Panc1 (cell line): ENCODE measurements at regions not wholly inside any gene's neighbourhood (a gene's known extent, or its start where the extent isn't known, plus 50 kb on each side); places are given as distances from the start of the nearest gene placed in this dataset.

ENCODE experiments used
- TF ChIP-seq, protein P1 (sequence below): fragments of 450-650 bp; IDR thresholded peaks from 2 replicates; pipeline ENCODE4 v1.5.1; 2017; ENCODE audit warnings: mild to moderate bottlenecking
- TF ChIP-seq, protein P2 (sequence below), 2 experiments: IDR thresholded peaks; 2 replicates each; pipeline ENCODE4 v1.6.1; 2011 to 2012; ENCODE audit warnings: low read depth in 2 of 2, control low read depth in 1 of 2, low read length in 1 of 2, mild to moderate bottlenecking in 1 of 2, moderate library complexity in 1 of 2; ENCODE audit not compliant: insufficient read depth in 1 of 2

DNA sequence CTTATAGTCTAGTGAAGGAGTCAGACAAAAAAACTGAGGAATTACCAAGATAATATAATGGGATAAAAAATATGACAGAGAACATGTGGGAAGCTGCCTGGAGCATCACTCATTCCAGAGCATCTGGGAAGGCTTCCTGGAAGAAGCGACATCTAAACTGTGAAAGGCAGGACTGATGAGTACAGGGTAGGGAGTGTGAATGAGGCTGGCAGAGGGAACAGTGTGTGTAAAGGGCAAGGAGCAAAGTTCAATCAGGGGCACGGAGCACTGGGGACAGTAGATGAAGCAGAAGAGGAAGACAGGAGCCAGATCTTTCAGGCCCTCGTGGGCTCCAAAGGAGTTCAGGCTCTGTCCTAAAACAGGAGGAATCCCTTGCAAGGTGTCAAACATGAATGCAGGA is 55.8 kb upstream of the PRDM11 start:
- TF ChIP-seq, protein P1, sequence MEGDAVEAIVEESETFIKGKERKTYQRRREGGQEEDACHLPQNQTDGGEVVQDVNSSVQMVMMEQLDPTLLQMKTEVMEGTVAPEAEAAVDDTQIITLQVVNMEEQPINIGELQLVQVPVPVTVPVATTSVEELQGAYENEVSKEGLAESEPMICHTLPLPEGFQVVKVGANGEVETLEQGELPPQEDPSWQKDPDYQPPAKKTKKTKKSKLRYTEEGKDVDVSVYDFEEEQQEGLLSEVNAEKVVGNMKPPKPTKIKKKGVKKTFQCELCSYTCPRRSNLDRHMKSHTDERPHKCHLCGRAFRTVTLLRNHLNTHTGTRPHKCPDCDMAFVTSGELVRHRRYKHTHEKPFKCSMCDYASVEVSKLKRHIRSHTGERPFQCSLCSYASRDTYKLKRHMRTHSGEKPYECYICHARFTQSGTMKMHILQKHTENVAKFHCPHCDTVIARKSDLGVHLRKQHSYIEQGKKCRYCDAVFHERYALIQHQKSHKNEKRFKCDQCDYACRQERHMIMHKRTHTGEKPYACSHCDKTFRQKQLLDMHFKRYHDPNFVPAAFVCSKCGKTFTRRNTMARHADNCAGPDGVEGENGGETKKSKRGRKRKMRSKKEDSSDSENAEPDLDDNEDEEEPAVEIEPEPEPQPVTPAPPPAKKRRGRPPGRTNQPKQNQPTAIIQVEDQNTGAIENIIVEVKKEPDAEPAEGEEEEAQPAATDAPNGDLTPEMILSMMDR = no peak
- TF ChIP-seq, protein P2, sequence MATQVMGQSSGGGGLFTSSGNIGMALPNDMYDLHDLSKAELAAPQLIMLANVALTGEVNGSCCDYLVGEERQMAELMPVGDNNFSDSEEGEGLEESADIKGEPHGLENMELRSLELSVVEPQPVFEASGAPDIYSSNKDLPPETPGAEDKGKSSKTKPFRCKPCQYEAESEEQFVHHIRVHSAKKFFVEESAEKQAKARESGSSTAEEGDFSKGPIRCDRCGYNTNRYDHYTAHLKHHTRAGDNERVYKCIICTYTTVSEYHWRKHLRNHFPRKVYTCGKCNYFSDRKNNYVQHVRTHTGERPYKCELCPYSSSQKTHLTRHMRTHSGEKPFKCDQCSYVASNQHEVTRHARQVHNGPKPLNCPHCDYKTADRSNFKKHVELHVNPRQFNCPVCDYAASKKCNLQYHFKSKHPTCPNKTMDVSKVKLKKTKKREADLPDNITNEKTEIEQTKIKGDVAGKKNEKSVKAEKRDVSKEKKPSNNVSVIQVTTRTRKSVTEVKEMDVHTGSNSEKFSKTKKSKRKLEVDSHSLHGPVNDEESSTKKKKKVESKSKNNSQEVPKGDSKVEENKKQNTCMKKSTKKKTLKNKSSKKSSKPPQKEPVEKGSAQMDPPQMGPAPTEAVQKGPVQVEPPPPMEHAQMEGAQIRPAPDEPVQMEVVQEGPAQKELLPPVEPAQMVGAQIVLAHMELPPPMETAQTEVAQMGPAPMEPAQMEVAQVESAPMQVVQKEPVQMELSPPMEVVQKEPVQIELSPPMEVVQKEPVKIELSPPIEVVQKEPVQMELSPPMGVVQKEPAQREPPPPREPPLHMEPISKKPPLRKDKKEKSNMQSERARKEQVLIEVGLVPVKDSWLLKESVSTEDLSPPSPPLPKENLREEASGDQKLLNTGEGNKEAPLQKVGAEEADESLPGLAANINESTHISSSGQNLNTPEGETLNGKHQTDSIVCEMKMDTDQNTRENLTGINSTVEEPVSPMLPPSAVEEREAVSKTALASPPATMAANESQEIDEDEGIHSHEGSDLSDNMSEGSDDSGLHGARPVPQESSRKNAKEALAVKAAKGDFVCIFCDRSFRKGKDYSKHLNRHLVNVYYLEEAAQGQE (IDR thresholded peaks at IDR 0.05; ENCODE audit: insufficient read depth in 1 of 2, low read depth in 2 of 2, low read length in 1 of 2) = no peak
